Upper lobe of right lung (tissue), 1 donor: ENCODE measurements at regions not wholly inside any gene's neighbourhood (a gene's known extent, or its start where the extent isn't known, plus 50 kb on each side); places are given as distances from the start of the nearest gene placed in this dataset.

Experiments used
- ATAC-seq: fragments of 200-7000 bp; cut with Tn5 transposase; one replicate; pipeline ENCODE4 v1.9.1; 2020; ENCODE audit warnings: mild to moderate bottlenecking, moderate library complexity
- DNase-seq: peaks from one replicate; pipeline ENCODE4 v3.0.0-alpha.2; 2020
- H3K27ac ChIP-seq: fragments of 200-600 bp; one replicate; pipeline ENCODE4 v1.8.0; 2022
- H3K27me3 ChIP-seq: fragments of 200-600 bp; one replicate; pipeline ENCODE4 v1.8.0; 2022; ENCODE audit warnings: mild to moderate bottlenecking
- H3K36me3 ChIP-seq: fragments of 200-600 bp; one replicate; pipeline ENCODE4 v1.8.0; 2022
- H3K4me1 ChIP-seq: fragments of 200-600 bp; one replicate; pipeline ENCODE4 v1.8.0; 2022
- H3K4me3 ChIP-seq: fragments of 200-600 bp; one replicate; pipeline ENCODE4 v1.8.0; 2022; ENCODE audit warnings: mild to moderate bottlenecking
- H3K9me3 ChIP-seq: fragments of 200-600 bp; one replicate; pipeline ENCODE4 v1.8.0; 2022
- CTCF ChIP-seq: fragments of 200-600 bp; IDR thresholded peaks from one replicate; pipeline ENCODE4 v1.8.0; 2022; ENCODE audit warnings: antibody characterized with exemption
- intact Hi-C: fragments of 100-400 bp; cut with DNase I; formaldehyde crosslinking; loops from one replicate; pipeline ENCODE4 v1.11.0; 2022
- donor health status: DM: no; HTN: yes; CAD: no; lungs with severe emphysema.

- no peaks in the 10 kb centered on the region for H3K4me1 ChIP-seq
- H3K27me3 ChIP-seq = no peaks in the 10 kb centered on the region
- no peaks in the 10 kb centered on the region for H3K36me3 ChIP-seq
- ATAC-seq = no peak
- intact Hi-C loops = no loop called here
- H3K4me3 ChIP-seq = no peak overlapping the region
- no peak overlapping the region for H3K27ac ChIP-seq
- no peaks in the 10 kb centered on the region for H3K9me3 ChIP-seq
- DNase-seq = no peak
- TF ChIP-seq CTCF = no peak
These were observed 596.1 kb upstream of the KLHL29 start for GRCh38 chr2:22788749-22789327.

- no peak for DNase-seq
- intact Hi-C loops = no loop called here
- no peaks in the 10 kb centered on the region for H3K4me1 ChIP-seq
These were observed 589.6 kb upstream of the KLHL29 start for GRCh38 chr2:22795287-22795866.

GRCh38 chr2:22798386-22798785, 586.6 kb upstream of the KLHL29 start:
- DNase-seq = no peak
- H3K4me3 ChIP-seq = no peak overlapping the region
- H3K9me3 ChIP-seq = no peaks in the 10 kb centered on the region
- no peak overlapping the region for H3K27ac ChIP-seq
- intact Hi-C loops = no loop called here
- no peak for TF ChIP-seq CTCF
- no peaks in the 10 kb centered on the region for H3K27me3 ChIP-seq
- H3K4me1 ChIP-seq = no peaks in the 10 kb centered on the region
- ATAC-seq = no peak
- H3K36me3 ChIP-seq = no peaks in the 10 kb centered on the region

More at GRCh38 chr2:22795287-22795866, 589.6 kb upstream of the KLHL29 start:
- no peak for ATAC-seq
- no peak for TF ChIP-seq CTCF
- H3K4me3 ChIP-seq = no peak overlapping the region
- no peaks in the 10 kb centered on the region for H3K9me3 ChIP-seq
- no peak overlapping the region for H3K27ac ChIP-seq
- H3K27me3 ChIP-seq = no peaks in the 10 kb centered on the region
- H3K36me3 ChIP-seq = no peaks in the 10 kb centered on the region

- no peak overlapping the region for H3K4me3 ChIP-seq
- H3K36me3 ChIP-seq = no peaks in the 10 kb centered on the region
- TF ChIP-seq CTCF = no peak
- DNase-seq (no peak), ATAC-seq (no peak)
- intact Hi-C loops = no loop called here
- H3K4me1 ChIP-seq = no peaks in the 10 kb centered on the region
- H3K9me3 ChIP-seq = no peaks in the 10 kb centered on the region
- H3K27me3 ChIP-seq = no peaks in the 10 kb centered on the region
- no peak overlapping the region for H3K27ac ChIP-seq
These were observed 584.6 kb upstream of the KLHL29 start for GRCh38 chr2:22800412-22800811.

GRCh38 chr2:22801071-22801470, 583.9 kb upstream of the KLHL29 start:
- Histone ChIP-seq H3K9me3 (no peaks in the 10 kb centered on the region), H3K4me1 (no peaks in the 10 kb centered on the region), H3K27me3 (no peaks in the 10 kb centered on the region), H3K27ac (no peak overlapping the region), H3K36me3 (no peaks in the 10 kb centered on the region), H3K4me3 (no peak overlapping the region)
- DNase-seq (no peak), ATAC-seq (no peak)
- no peak for TF ChIP-seq CTCF
- intact Hi-C loops = no loop called here

- no peak for ATAC-seq
- intact Hi-C loops = no loop called here
- no peaks in the 10 kb centered on the region for H3K9me3 ChIP-seq
- no peaks in the 10 kb centered on the region for H3K36me3 ChIP-seq
- H3K27me3 ChIP-seq = no peaks in the 10 kb centered on the region
- H3K4me1 ChIP-seq = no peaks in the 10 kb centered on the region
- H3K27ac ChIP-seq = no peak overlapping the region
- no peak overlapping the region for H3K4me3 ChIP-seq
- no peak for TF ChIP-seq CTCF
- no peak for DNase-seq
These were observed 583.0 kb upstream of the KLHL29 start for GRCh38 chr2:22801970-22802369.
